Stomach (tissue), 8 donors: ENCODE measurements at regions not wholly inside any gene's neighbourhood (a gene's known extent, or its start where the extent isn't known, plus 50 kb on each side); places are given as distances from the start of the nearest gene placed in this dataset.

Experiments
- DNase-seq, 2 donors: peaks; one replicate each; pipeline versions ENCODE4 v3.0.0 to v3.0.0-alpha.2; 2013 to 2019
- H3K27ac ChIP-seq, 5 donors: fragments of 200-600 bp in 4 of 5; sonication (generic) in 4 of 5; one replicate each; pipeline ENCODE4 v1.5.1; 2013 to 2019; ENCODE audit warnings: mild to moderate bottlenecking in 1 of 5, moderate library complexity in 1 of 5
- H3K27me3 ChIP-seq, 3 donors: fragments of 200-600 bp; sonication (generic); one replicate each; pipeline ENCODE4 v1.5.1; 2017 to 2019; ENCODE audit warnings: mixed run types in 1 of 3
- H3K36me3 ChIP-seq, 4 donors: fragments of 200-600 bp; sonication (generic); 1 replicate in 3 of 4; 2 replicates in 1 of 4; pipeline ENCODE4 v1.5.1; 2016 to 2019
- H3K4me1 ChIP-seq, 4 donors: fragments of 200-600 bp; sonication (generic); one replicate each; pipeline ENCODE4 v1.5.1; 2016 to 2019
- H3K4me3 ChIP-seq, 4 donors: fragments of 200-600 bp; sonication (generic) in 3 of 4; one replicate each; pipeline ENCODE4 v1.5.1; 2016 to 2019; ENCODE audit warnings: mild to moderate bottlenecking in 1 of 4
- H3K9me3 ChIP-seq, 4 donors: fragments of 200-600 bp; sonication (generic); one replicate each; pipeline ENCODE4 v1.5.1; 2016 to 2019
- EP300 ChIP-seq: sonication (generic); formaldehyde crosslinking; IDR thresholded peaks from one replicate; pipeline ENCODE4 v1.6.1; 2017; ENCODE audit warnings: antibody characterized with exemption
- POLR2A ChIP-seq, 4 donors: fragments of 450-650 bp; IDR thresholded peaks; one replicate each; pipeline ENCODE4 v1.6.1; 2016; ENCODE audit warnings: antibody characterized with exemption in 4 of 4, control low read depth in 2 of 4, mild to moderate bottlenecking in 1 of 4, moderate library complexity in 1 of 4
- POLR2AphosphoS5 ChIP-seq, 3 donors: sonication (generic); formaldehyde crosslinking; IDR thresholded peaks; one replicate each; pipeline ENCODE4 v1.6.1; 2016; ENCODE audit warnings: antibody characterized with exemption in 3 of 3
- WGBS, 5 donors: extraction: QIAGEN DNeasy Blood & Tissue Kit in 3 of 5; methylation state at CpG; one replicate each; pipeline versions ENCODE4 v1.1.5 to v1.1.7; 2013 to 2018; 5-methylcytosine and 5-hydroxymethylcytosine counted together
- intact Hi-C: fragments of 100-400 bp; cut with DNase I; formaldehyde crosslinking; loops from one replicate; pipeline ENCODE4 v1.15.1; 2023; ENCODE audit warnings: low total_unique reads
- TF ChIP-seq, protein P1 (sequence below), 7 experiments: fragments of 450-650 bp in 4 of 7; fragments of 200-600 bp in 3 of 7; sonication (generic) in 3 of 7; IDR thresholded peaks; one replicate each; pipeline ENCODE4 v1.5.1; 2016 to 2019; ENCODE audit warnings: antibody characterized with exemption in 7 of 7, control low read depth in 2 of 7, mild to moderate bottlenecking in 1 of 7
- donor health status: healthy with polysubstance abuse.
- donor health status: Bipolar disorder and iron deficiency.
- donor health status: healthy.

DNA sequence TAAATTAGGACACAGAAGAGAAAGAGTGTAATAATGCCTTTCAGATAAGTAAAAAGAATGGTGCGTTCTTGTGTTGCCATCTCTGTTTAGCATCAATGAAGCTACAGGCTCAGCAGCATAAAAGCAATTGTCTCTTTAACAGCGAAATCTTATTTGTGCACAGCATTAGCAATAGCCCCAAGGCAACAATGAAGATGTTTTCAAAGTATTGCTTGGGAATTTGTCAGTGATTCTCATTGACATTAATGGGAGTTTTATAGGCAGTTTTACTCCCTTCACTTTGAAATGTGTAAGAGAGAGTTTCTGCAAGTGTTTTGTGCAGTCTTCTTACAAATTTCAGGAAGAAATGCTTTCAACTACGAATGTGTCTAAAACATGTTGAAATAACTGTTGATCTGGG, 633.0 kb downstream of the TLL1 start:
- intact Hi-C loops = no loop called here
- 76 to 87% (median 77%) methylated on average over 3 of the region's 3 CpGs for WGBS, 5 donors
- Histone ChIP-seq H3K36me3 (no peaks in the 10 kb centered on the region), H3K4me3 (no peak overlapping the region), H3K27me3 (no peaks in the 10 kb centered on the region), H3K4me1 (no peaks in the 10 kb centered on the region), H3K9me3 (no peaks in the 10 kb centered on the region), H3K27ac (no peak overlapping the region)
- TF ChIP-seq POLR2A (IDR thresholded peaks at IDR 0.05) (no peak), EP300 (no peak), POLR2AphosphoS5 (IDR thresholded peaks at IDR 0.05) (no peak)
- TF ChIP-seq, protein P1, sequence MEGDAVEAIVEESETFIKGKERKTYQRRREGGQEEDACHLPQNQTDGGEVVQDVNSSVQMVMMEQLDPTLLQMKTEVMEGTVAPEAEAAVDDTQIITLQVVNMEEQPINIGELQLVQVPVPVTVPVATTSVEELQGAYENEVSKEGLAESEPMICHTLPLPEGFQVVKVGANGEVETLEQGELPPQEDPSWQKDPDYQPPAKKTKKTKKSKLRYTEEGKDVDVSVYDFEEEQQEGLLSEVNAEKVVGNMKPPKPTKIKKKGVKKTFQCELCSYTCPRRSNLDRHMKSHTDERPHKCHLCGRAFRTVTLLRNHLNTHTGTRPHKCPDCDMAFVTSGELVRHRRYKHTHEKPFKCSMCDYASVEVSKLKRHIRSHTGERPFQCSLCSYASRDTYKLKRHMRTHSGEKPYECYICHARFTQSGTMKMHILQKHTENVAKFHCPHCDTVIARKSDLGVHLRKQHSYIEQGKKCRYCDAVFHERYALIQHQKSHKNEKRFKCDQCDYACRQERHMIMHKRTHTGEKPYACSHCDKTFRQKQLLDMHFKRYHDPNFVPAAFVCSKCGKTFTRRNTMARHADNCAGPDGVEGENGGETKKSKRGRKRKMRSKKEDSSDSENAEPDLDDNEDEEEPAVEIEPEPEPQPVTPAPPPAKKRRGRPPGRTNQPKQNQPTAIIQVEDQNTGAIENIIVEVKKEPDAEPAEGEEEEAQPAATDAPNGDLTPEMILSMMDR (IDR thresholded peaks at IDR 0.05) = no peak
- DNase-seq = no peak

DNA sequence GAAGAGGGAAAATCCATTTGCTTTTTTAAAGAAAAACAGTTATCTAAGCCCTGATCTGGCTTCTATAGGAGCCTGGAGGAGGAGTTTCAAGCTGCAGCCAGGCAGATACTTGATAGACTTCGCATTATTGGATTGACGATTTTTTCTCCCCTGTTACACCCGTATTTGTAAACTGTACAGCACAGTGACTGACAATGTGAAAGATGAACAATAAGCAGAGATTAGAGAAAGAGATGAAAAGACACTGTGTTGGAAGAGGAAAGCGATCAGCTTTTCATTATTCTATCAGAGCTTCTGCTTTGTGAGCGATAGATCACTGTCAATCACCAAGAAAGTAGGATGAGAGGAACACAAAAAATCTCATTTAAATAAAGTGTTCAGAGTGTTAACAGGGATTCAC, 639.2 kb downstream of the TLL1 start:
- no peaks in the 10 kb centered on the region for H3K36me3 ChIP-seq
- no peaks in the 10 kb centered on the region for H3K27me3 ChIP-seq
- no peak overlapping the region for H3K4me3 ChIP-seq
- TF ChIP-seq EP300 (no peak), POLR2AphosphoS5 (IDR thresholded peaks at IDR 0.05) (no peak), POLR2A (IDR thresholded peaks at IDR 0.05) (no peak)
- TF ChIP-seq, protein P1 (IDR thresholded peaks at IDR 0.05) = no peak
- intact Hi-C loops = no loop called here
- WGBS, 5 donors = 78 to 86% (median 82%) methylated on average over 5 of the region's 5 CpGs
- no peak overlapping the region for H3K27ac ChIP-seq
- peaks cover 0 to 4% (median 0%) of the 10 kb centered on the region in 4 donors for H3K9me3 ChIP-seq
- DNase-seq = no peak
- no peaks in the 10 kb centered on the region for H3K4me1 ChIP-seq

DNA sequence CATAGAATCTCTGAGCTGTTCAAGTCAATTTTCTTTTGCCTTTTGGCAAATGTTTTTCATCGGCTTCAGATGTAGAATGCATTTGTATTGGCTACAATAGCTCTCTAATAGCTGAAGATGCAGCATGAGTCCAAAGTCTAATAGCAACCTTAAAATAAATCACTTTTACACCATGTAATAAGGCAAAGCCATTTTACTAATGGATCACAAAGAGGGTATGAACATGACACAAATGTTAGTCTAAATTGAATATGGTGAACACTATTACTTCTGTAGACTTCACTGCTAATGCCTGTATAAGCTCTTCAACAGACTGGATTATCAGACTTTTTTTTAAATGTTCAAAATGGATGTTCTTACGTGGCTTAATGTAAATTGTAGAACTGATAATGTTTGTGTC, 645.3 kb downstream of the TLL1 start:
- Histone ChIP-seq H3K36me3 (no peaks in the 10 kb centered on the region), H3K4me3 (no peak overlapping the region), H3K27ac (no peak overlapping the region), H3K9me3 (no peaks in the 10 kb centered on the region), H3K27me3 (no peaks in the 10 kb centered on the region), H3K4me1 (no peaks in the 10 kb centered on the region)
- TF ChIP-seq POLR2AphosphoS5 (IDR thresholded peaks at IDR 0.05) (no peak), EP300 (no peak)
- TF ChIP-seq, protein P1 (IDR thresholded peaks at IDR 0.05) = no peak
- no peak for DNase-seq
- intact Hi-C loops = no loop called here
- WGBS, 5 donors = 63 to 84% (median 74%) methylated on average over 2 of the region's 2 CpGs

DNA sequence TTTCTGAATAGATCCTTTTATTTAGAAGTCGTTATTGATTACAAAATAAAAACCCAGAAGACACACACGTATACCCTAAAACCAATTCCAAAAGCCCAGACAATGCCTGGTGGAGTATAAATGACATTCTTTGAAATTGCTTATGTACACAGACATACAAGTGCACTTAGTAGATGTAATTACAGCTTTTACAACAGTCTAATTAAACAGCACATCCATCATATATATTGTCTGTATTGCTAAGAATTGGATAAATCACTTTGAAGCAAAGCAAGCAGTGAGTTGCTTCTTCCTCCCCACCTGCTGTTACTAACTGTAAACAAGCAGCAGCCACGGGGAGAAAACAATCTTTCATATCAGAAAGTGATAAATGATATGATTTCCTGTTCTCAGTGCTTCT, 645.7 kb downstream of the TLL1 start:
- DNase-seq = no peak
- no peaks in the 10 kb centered on the region for H3K27me3 ChIP-seq
- no peak for TF ChIP-seq EP300
- H3K9me3 ChIP-seq = no peaks in the 10 kb centered on the region
- no peak overlapping the region for H3K27ac ChIP-seq
- WGBS, 5 donors = 35 to 45% (median 39%) methylated on average over 3 of the region's 3 CpGs
- no peak overlapping the region for H3K4me3 ChIP-seq
- no peaks in the 10 kb centered on the region for H3K4me1 ChIP-seq
- intact Hi-C loops = no loop called here
- H3K36me3 ChIP-seq = no peaks in the 10 kb centered on the region

DNA sequence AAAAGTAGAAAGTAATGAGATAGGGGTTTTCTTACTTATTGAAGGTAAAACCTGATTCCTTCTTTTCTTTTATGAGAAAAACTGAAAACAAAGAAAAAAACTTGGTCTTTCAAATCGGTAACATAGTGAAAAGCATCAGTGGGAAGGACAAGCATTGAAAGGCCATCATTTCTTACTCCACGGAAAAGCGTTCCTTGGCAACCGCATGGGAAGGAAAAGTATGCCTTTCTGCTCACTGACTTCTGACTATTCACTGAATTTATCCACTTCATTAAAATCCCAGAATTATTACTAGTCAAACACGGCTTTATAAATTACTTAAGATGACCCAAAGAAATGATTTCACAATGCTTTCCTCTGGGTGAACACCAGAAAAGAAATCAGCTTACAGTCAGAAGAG, 646.7 kb downstream of the TLL1 start:
- H3K9me3 ChIP-seq = no peaks in the 10 kb centered on the region
- intact Hi-C loops = no loop called here
- no peak for DNase-seq
- H3K27ac ChIP-seq = no peak overlapping the region
- H3K27me3 ChIP-seq = no peaks in the 10 kb centered on the region
- 89 to 95% (median 91%) methylated on average over 5 of the region's 5 CpGs for WGBS, 5 donors
- no peaks in the 10 kb centered on the region for H3K4me1 ChIP-seq
- no peak overlapping the region for H3K4me3 ChIP-seq
- TF ChIP-seq EP300 (no peak), POLR2AphosphoS5 (IDR thresholded peaks at IDR 0.05) (no peak), POLR2A (IDR thresholded peaks at IDR 0.05) (no peak)
- TF ChIP-seq, protein P1 (IDR thresholded peaks at IDR 0.05) = no peak
- H3K36me3 ChIP-seq = no peaks in the 10 kb centered on the region
